Type B pancreatic cell (in vitro differentiated cells): ENCODE measurements at regions not wholly inside any gene's neighbourhood (a gene's known extent, or its start where the extent isn't known, plus 50 kb on each side); places are given as distances from the start of the nearest gene placed in this dataset.

Experiments used
- DNase-seq: peaks from one replicate; pipeline ENCODE4 v3.0.0; 2021; ENCODE audit warnings: mixed read lengths; ENCODE audit not compliant: unreplicated experiment; ENCODE audit errors: extremely low spot score
- H3K27ac Mint-ChIP-seq: 2 replicates; pipeline ENCODE4 v1.8.0; 2021; ENCODE audit warnings: mild to moderate bottlenecking, mixed read lengths
- H3K27me3 Mint-ChIP-seq: 2 replicates; pipeline ENCODE4 v1.8.0; 2021; ENCODE audit warnings: mixed read lengths
- H3K36me3 Mint-ChIP-seq: 2 replicates; pipeline ENCODE4 v1.8.0; 2021; ENCODE audit warnings: mixed read lengths
- H3K4me1 Mint-ChIP-seq: one replicate; pipeline ENCODE4 v1.8.0; 2021; ENCODE audit warnings: mixed read lengths; ENCODE audit not compliant: unreplicated experiment
- H3K4me3 Mint-ChIP-seq: 2 replicates; pipeline ENCODE4 v1.8.0; 2021; ENCODE audit warnings: mild to moderate bottlenecking, mixed read lengths
- H3K9me3 Mint-ChIP-seq: 2 replicates; pipeline ENCODE4 v1.8.0; 2021; ENCODE audit warnings: mixed read lengths
- TF ChIP-seq, protein P1 (sequence below): fragments of 200-600 bp; sonication (generic); conservative IDR thresholded peaks from 2 replicates; pipeline ENCODE4 v1.5.0; 2021; ENCODE audit warnings: antibody characterized with exemption, mild to moderate bottlenecking

DNA sequence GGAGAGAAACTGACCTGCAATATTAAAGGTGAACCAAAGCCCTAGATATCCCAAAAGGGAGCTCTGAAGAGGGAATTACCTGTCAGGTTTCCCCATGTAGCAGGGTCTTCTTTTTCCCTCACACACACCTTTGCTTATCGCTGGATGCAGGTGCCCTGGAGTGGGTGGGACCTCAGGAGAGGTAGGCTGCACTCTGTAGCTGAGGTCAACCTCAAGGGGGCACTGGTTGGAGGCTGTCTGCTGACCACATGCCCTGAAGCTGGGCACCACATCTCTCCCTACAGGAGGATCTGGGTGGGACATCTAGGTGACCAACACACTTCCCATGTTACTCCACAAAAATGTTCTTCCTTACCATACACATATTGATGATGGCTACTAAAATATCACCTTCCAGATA is 298.7 kb upstream of the USP25 start:
- peaks cover 3% of the 10 kb centered on the region for H3K9me3 Mint-ChIP-seq
- H3K36me3 Mint-ChIP-seq, result no peaks in the 10 kb centered on the region
- DNase-seq, result no peak
- TF ChIP-seq, protein P1, sequence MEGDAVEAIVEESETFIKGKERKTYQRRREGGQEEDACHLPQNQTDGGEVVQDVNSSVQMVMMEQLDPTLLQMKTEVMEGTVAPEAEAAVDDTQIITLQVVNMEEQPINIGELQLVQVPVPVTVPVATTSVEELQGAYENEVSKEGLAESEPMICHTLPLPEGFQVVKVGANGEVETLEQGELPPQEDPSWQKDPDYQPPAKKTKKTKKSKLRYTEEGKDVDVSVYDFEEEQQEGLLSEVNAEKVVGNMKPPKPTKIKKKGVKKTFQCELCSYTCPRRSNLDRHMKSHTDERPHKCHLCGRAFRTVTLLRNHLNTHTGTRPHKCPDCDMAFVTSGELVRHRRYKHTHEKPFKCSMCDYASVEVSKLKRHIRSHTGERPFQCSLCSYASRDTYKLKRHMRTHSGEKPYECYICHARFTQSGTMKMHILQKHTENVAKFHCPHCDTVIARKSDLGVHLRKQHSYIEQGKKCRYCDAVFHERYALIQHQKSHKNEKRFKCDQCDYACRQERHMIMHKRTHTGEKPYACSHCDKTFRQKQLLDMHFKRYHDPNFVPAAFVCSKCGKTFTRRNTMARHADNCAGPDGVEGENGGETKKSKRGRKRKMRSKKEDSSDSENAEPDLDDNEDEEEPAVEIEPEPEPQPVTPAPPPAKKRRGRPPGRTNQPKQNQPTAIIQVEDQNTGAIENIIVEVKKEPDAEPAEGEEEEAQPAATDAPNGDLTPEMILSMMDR, result no peak
- no peaks in the 10 kb centered on the region for H3K27me3 Mint-ChIP-seq
- no peak overlapping the region for H3K4me3 Mint-ChIP-seq
- H3K27ac Mint-ChIP-seq, result no peak overlapping the region
- H3K4me1 Mint-ChIP-seq, result no peaks in the 10 kb centered on the region

DNA sequence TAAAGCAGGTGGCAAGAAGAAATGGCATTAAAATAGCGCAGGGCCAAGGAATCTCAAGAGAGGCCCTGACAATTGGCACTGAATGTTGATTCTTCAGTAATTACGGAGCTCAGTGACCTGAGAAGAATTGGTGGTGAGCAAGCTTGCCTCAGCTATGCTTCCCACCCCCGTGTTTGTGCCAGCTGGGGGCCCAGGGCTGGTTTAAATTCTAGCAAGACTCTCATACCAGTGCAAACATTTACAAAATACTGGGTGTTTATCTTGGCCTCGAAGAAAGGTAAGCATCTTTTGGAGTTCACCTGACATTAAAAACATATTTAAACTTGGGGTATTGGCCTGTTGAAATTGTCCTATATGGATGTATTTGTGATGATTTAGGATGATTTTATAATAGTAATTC is 296.7 kb upstream of the USP25 start:
- no peak overlapping the region for H3K27ac Mint-ChIP-seq
- no peaks in the 10 kb centered on the region for H3K27me3 Mint-ChIP-seq
- H3K9me3 Mint-ChIP-seq, result peaks cover 3% of the 10 kb centered on the region
- TF ChIP-seq, protein P1, result no peak
- no peak for DNase-seq
- no peak overlapping the region for H3K4me3 Mint-ChIP-seq
- peaks cover 4% of the 10 kb centered on the region for H3K4me1 Mint-ChIP-seq
- no peaks in the 10 kb centered on the region for H3K36me3 Mint-ChIP-seq

DNA sequence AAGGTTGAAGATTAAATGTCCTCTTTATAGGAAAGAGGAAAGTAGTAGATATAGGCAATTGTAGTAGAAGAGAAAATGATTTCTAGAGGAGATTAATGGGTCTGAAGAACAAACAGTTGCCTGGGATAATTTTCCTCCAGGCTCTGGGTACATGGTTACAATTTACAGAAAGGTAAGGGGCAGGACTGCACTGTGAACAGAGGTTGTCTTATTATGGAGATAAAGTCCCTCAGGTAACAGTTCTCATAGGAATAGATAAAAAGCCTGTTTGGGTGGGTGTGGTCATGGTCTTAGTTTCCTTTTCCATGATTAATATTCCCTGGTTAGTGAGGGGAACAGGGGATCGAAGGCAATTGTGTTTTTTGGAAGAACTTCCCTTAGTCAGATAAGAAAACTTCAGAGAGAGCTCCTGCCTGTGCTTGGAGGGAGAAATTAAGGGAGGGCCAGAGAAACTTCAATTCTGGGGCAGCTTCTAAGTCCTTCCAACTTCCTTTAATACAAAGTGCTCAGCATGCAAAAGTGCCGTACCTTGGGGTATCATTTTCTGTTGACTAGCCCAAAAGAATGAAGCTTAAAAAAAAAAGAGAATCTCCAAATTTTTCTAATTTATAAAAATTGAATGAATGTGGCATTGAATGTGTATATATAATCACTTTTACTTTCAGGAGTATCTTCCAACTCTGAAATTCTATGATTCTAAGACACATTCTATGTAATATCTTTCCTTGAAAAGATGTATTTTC is 295.4 kb upstream of the USP25 start:
- DNase-seq, result no peak
- TF ChIP-seq, protein P1, result no peak
- no peak overlapping the region for H3K4me3 Mint-ChIP-seq
- no peaks in the 10 kb centered on the region for H3K27me3 Mint-ChIP-seq
- H3K27ac Mint-ChIP-seq, result no peak overlapping the region
- peaks cover 5% of the 10 kb centered on the region for H3K4me1 Mint-ChIP-seq
- peaks cover 3% of the 10 kb centered on the region for H3K9me3 Mint-ChIP-seq
- no peaks in the 10 kb centered on the region for H3K36me3 Mint-ChIP-seq

DNA sequence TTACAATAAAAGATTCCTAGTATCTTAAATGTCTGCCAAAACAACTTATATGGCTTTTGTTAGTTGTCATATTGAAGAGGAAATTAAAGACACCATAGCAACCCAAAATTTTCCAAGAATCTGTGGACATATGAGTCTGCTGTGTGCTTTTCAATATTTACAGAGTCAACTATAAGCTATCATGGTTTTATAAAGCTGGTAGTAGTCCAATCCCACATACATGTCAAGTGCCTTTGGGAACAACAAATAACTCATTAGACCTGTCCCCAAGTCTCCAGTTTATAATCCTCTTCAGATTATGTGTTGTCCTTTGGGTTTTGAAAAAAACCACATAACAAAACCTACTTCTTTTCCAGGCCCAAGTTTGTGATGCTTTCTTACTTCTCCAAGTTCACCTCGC is 293.8 kb upstream of the USP25 start:
- Mint-ChIP-seq H3K4me1 (peaks cover 8% of the 10 kb centered on the region), H3K27ac (no peak overlapping the region), H3K27me3 (no peaks in the 10 kb centered on the region), H3K36me3 (no peaks in the 10 kb centered on the region), H3K9me3 (peaks cover 3% of the 10 kb centered on the region), H3K4me3 (no peak overlapping the region)
- TF ChIP-seq, protein P1, result no peak
- DNase-seq, result no peak

DNA sequence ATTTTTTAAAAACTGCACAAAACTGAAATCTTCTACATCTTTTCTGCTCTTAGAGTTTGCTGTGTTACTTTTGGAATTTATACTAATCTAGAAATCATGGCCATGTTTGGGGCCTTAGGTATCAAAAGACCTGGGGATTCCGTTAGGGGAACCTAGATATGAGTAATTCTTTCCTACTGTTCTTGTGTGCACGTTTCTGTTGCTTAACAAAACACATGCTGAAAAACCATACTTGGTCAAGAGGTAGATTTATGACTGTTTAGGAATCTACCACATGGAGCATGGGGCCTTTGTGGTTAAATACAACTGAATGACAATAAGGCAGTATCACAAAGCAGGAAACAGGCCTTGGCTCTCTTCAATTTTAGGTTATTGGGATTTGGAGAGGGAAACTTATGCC is 291.9 kb upstream of the USP25 start:
- no peak overlapping the region for H3K4me3 Mint-ChIP-seq
- peaks cover 22% of the 10 kb centered on the region for H3K4me1 Mint-ChIP-seq
- H3K27ac Mint-ChIP-seq, result no peak overlapping the region

More for the DNA sequence above, 291.9 kb upstream of the USP25 start:
- no peaks in the 10 kb centered on the region for H3K27me3 Mint-ChIP-seq
- no peaks in the 10 kb centered on the region for H3K36me3 Mint-ChIP-seq
- TF ChIP-seq, protein P1, result no peak
- H3K9me3 Mint-ChIP-seq, result peaks cover 3% of the 10 kb centered on the region
- DNase-seq, result no peak
